Panc1 (cell line): ENCODE measurements at regions not wholly inside any gene's neighbourhood (a gene's known extent, or its start where the extent isn't known, plus 50 kb on each side); places are given as distances from the start of the nearest gene placed in this dataset.

Experiments used
- ATAC-seq: fragments of 200-7000 bp; cut with Tn5 transposase; 2 replicates; pipeline ENCODE4 v1.9.1; 2020; ENCODE audit warnings: mild to moderate bottlenecking, moderate library complexity
- BruUV-seq: library from RNA; stranded (reverse); fragments of 400-500 nt; replicated peaks from 2 replicates; lab custom pipeline; 2021; lab: Mats Ljungman, UMichigan
- CTCF ChIA-PET: fragments of 300-600 bp; sonication (Branson Sonifier 250); formaldehyde crosslinking; loops from one replicate; lab custom pipeline; 2022; ENCODE audit warnings: antibody characterized with exemption; lab: Charles Lee
- POLR2A ChIA-PET: fragments of 300-600 bp; sonication (Branson Sonifier 250); formaldehyde crosslinking; loops from one replicate; lab custom pipeline; 2022; ENCODE audit warnings: antibody characterized with exemption; lab: Charles Lee
- DNase-seq: peaks from one replicate; pipeline ENCODE4 v3.0.0-alpha.2; 2010; ENCODE audit warnings: low read depth, low spot score
- H3K27ac ChIP-seq: 2 replicates; pipeline ENCODE4 v1.5.1; 2011; ENCODE audit warnings: mild to moderate bottlenecking, low read length, inconsistent platforms
- H3K27me3 ChIP-seq: fragments of 200-500 bp; sonication (Bioruptor generic); 2 replicates; pipeline ENCODE4 v1.6.0; 2014; ENCODE audit warnings: low read length, inconsistent platforms; ENCODE audit not compliant: control insufficient read depth, insufficient read depth
- H3K36me3 ChIP-seq: fragments of 200-500 bp; sonication (Bioruptor generic); 2 replicates; pipeline ENCODE4 v1.5.1; 2014; ENCODE audit warnings: inconsistent platforms, mild to moderate bottlenecking, low read length, moderate library complexity; ENCODE audit not compliant: control insufficient read depth, insufficient read depth
- H3K4me1 ChIP-seq: 2 replicates; pipeline ENCODE4 v1.5.1; 2011; ENCODE audit warnings: inconsistent platforms, mild to moderate bottlenecking, low read length, moderate library complexity; ENCODE audit not compliant: control insufficient read depth, insufficient read depth
- H3K4me3 ChIP-seq, 2 experiments: 2 replicates each; pipeline ENCODE4 v1.5.1; 2011 to 2012; ENCODE audit warnings: low read depth in 2 of 2, low read length in 2 of 2, mild to moderate bottlenecking in 2 of 2, inconsistent platforms in 1 of 2, moderate library complexity in 1 of 2
- H3K9me3 ChIP-seq: fragments of 200-500 bp; sonication (Bioruptor generic); 2 replicates; pipeline ENCODE4 v1.5.1; 2014; ENCODE audit warnings: low read depth, mild to moderate bottlenecking, inconsistent platforms, low read length, moderate library complexity; ENCODE audit not compliant: control insufficient read depth, insufficient read depth
- CTCF ChIP-seq: fragments of 450-650 bp; IDR thresholded peaks from 2 replicates; pipeline ENCODE4 v1.5.1; 2017; ENCODE audit warnings: mild to moderate bottlenecking
- POLR2AphosphoS5 ChIP-seq: IDR thresholded peaks from 2 replicates; pipeline ENCODE4 v1.6.1; 2012; ENCODE audit warnings: mild to moderate bottlenecking, low read depth, low read length, moderate library complexity
- REST ChIP-seq, 2 experiments: IDR thresholded peaks; 2 replicates each; pipeline ENCODE4 v1.6.1; 2011 to 2012; ENCODE audit warnings: low read depth in 2 of 2, control low read depth in 1 of 2, low read length in 1 of 2, mild to moderate bottlenecking in 1 of 2, moderate library complexity in 1 of 2; ENCODE audit not compliant: insufficient read depth in 1 of 2
- SIN3A ChIP-seq: IDR thresholded peaks from 2 replicates; pipeline ENCODE4 v1.6.1; 2012; ENCODE audit warnings: low read depth, mild to moderate bottlenecking, low read length, moderate library complexity, borderline replicate concordance; ENCODE audit not compliant: insufficient read depth
- TCF7L2 ChIP-seq: IDR thresholded peaks from 2 replicates; pipeline ENCODE4 v1.6.1; 2011; ENCODE audit warnings: mild to moderate bottlenecking, low read depth, low read length, inconsistent platforms
- in situ Hi-C: cut with HindIII; loops from 2 replicates; pipeline ENCODE4 v1.10.0; 2016; ENCODE audit warnings: low sequenced_read_pairs, low pct_unique_long_range_greater_than_20kb
- intact Hi-C: fragments of 100-400 bp; cut with micrococcal nuclease; formaldehyde crosslinking; loops from one replicate; pipeline ENCODE4 v1.10.0; 2022; ENCODE audit not compliant: unreplicated experiment

GRCh38 chr16:50992350-50993032 is 158.6 kb downstream of the SALL1 start:
- BruUV-seq, result no TSS peak
- H3K4me1 ChIP-seq, result no peaks in the 10 kb centered on the region
- CTCF ChIA-PET, result no interaction called here
- intact Hi-C loops (no loop called here), in situ Hi-C loops (no loop called here)
- no peak for TF ChIP-seq TCF7L2
- no peak for TF ChIP-seq CTCF
- no peak for TF ChIP-seq SIN3A
- H3K36me3 ChIP-seq, result no peaks in the 10 kb centered on the region
- DNase-seq (no peak), ATAC-seq (no peak)
- H3K4me3 ChIP-seq, result no peak overlapping the region
- H3K27me3 ChIP-seq, result no peaks in the 10 kb centered on the region
- no peaks in the 10 kb centered on the region for H3K9me3 ChIP-seq
- H3K27ac ChIP-seq, result no peak overlapping the region
- POLR2A ChIA-PET, result no interaction called here

DNA sequence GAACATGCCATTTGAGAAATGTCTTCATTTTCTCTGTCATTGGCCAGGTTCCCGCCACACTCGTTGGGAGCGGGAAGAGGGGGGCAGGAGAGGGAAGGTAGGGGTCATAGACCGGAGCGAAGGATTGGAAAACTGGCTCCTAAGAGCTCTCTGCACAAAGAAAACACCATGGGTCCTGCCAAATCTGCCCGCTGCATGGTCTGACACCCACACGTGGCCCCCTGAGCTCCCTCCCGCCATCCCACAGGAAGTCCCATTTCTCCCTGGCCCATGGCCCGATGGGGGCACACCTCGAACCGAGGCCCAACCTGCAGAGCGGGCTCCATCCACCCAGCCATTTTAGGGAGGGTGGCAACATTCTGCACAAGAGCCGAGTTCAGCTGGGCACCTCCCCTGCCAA is 159.6 kb downstream of the SALL1 start:
- no TSS peak for BruUV-seq
- Histone ChIP-seq H3K27ac (no peak overlapping the region), H3K4me3 (no peak overlapping the region), H3K27me3 (no peaks in the 10 kb centered on the region), H3K4me1 (no peaks in the 10 kb centered on the region), H3K9me3 (no peaks in the 10 kb centered on the region), H3K36me3 (no peaks in the 10 kb centered on the region)
- intact Hi-C loops, result no loop called here
- in situ Hi-C loops, result no loop called here
- ATAC-seq, result no peak
- CTCF ChIA-PET, result no interaction called here
- POLR2A ChIA-PET, result no interaction called here
- DNase-seq, result no peak
- TF ChIP-seq REST (IDR thresholded peaks at IDR 0.05; ENCODE audit: insufficient read depth in 1 of 2, low read depth in 2 of 2, low read length in 1 of 2) (no peak), POLR2AphosphoS5 (no peak), SIN3A (no peak), TCF7L2 (no peak), CTCF (no peak)
